ENCODE measurements at regions not wholly inside any gene's neighbourhood (a gene's known extent, or its start where the extent isn't known, plus 50 kb on each side); places are given as distances from the start of the nearest gene placed in this dataset.

DNA sequence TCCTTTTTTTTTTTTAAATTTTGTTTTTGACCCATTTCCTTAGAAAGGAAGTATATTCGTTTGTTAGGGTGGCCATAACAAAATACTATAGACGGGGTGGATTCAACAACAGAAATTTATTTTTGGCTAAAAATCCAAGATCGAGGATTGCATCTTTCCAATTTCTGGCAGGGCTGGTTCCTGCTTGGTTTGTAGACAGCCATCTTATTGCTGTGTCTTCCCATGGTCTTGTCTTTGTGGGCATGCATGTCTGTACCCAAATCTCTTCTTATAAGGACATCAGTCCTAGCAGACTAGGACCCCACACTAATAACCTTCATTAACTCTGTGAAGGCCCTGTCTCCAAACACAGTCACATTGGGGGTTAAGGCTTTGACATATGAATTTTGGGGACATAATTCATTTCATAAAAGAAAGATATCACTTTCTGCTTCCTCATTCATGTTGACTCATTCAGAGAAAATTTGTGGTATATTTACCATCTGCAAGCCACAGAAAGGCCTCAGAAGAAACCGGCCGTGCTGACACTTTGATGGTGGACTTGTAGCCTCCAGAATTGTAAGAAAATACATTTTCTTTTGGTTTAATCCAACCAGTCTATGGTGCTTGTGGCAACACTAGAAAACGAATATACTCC lies 262.1 kb downstream of the LPIN1 start:
- no peak for TF ChIP-seq POLR2A (IDR thresholded peaks at IDR 0.05; ENCODE audit: low read depth, low read length)
- no peak for TF ChIP-seq POLR2AphosphoS5 (IDR thresholded peaks at IDR 0.05; ENCODE audit: low read depth, low read length)
